A549 (cell line): ENCODE measurements at regions not wholly inside any gene's neighbourhood (a gene's known extent, or its start where the extent isn't known, plus 50 kb on each side); places are given as distances from the start of the nearest gene placed in this dataset.

Source experiments
- ATAC-seq, 2 experiments: fragments of 200-7000 bp in 1 of 2; fragments of >200 bp in 1 of 2; cut with Nextera tagmentation in 1 of 2; cut with Tn5 transposase in 1 of 2; 3 replicates each; pipeline versions ENCODE4 v1.8.0 to v1.9.1; 2018 to 2020; ENCODE audit warnings: mild to moderate bottlenecking in 1 of 2, moderate library complexity in 1 of 2
- CTCF ChIA-PET: fragments of 300-600 bp; sonication (Branson Sonifier 250); formaldehyde crosslinking; extraction: SDS; loops from one replicate; lab custom pipeline; 2021; ENCODE audit warnings: antibody characterized with exemption, inconsistent platforms; lab: Yijun Ruan, JAX
- POLR2A ChIA-PET: fragments of 350-600 bp; formaldehyde crosslinking; extraction: SDS; loops from one replicate; lab custom pipeline; 2021; ENCODE audit warnings: antibody characterized with exemption, inconsistent platforms; lab: Yijun Ruan, JAX
- DNase-seq, 2 experiments: peaks; one replicate each; pipeline versions ENCODE4 v3.0.0 to v3.0.0-alpha.2; 2011 to 2016; ENCODE audit warnings: low read depth in 1 of 2, low spot score in 1 of 2
- FAIRE-seq: peaks from 2 replicates; lab custom pipeline; 2011; peaks lifted over from hg19 to GRCh38; lab: Jason Lieb, UNC
- H3K27ac ChIP-seq, 2 experiments: fragments of >200 bp; sonication (Bioruptor Twin); formaldehyde crosslinking; 3 replicates each; pipeline ENCODE4 v1.5.1; 2016 to 2017
- H3K4me1 ChIP-seq: fragments of >200 bp; sonication (Bioruptor Twin); formaldehyde crosslinking; 3 replicates; pipeline ENCODE4 v1.6.1; 2016
- H3K4me2 ChIP-seq: fragments of >200 bp; sonication (Bioruptor Twin); formaldehyde crosslinking; 3 replicates; pipeline ENCODE4 v1.6.1; 2016
- H3K4me3 ChIP-seq: fragments of >200 bp; sonication (Bioruptor Twin); formaldehyde crosslinking; 3 replicates; pipeline ENCODE4 v1.5.1; 2016
- H3K9me3 ChIP-seq: fragments of >200 bp; sonication (Bioruptor Twin); formaldehyde crosslinking; 3 replicates; pipeline ENCODE4 v1.6.1; 2016
- CEBPB ChIP-seq, 2 experiments: fragments of >200 bp in 1 of 2; sonication (Bioruptor Twin) in 1 of 2; formaldehyde crosslinking in 1 of 2; IDR thresholded peaks; 2 replicates each; pipeline ENCODE4 v1.6.1; 2012 to 2016
- EHMT2 ChIP-seq: fragments of 200-600 bp; sonication (generic); IDR thresholded peaks from 2 replicates; pipeline ENCODE4 v1.6.1; 2016; ENCODE audit warnings: antibody characterized with exemption, low read depth, mild to moderate bottlenecking, moderate library complexity
- FOSB ChIP-seq: fragments of 250-450 bp; sonication (Bioruptor Pico); IDR thresholded peaks from 2 replicates; pipeline ENCODE4 v1.5.0; 2020; ENCODE audit warnings: mild to moderate bottlenecking, moderate library complexity
- FOXS1 ChIP-seq: fragments of 250-450 bp; sonication (Bioruptor Pico); IDR thresholded peaks from 2 replicates; pipeline ENCODE4 v1.5.0; 2020; ENCODE audit warnings: mild to moderate bottlenecking, moderate library complexity
- GATA3 ChIP-seq: IDR thresholded peaks from 2 replicates; pipeline ENCODE4 v1.6.1; 2012; ENCODE audit warnings: borderline replicate concordance
- HDAC2 ChIP-seq: fragments of 200-600 bp; sonication (generic); IDR thresholded peaks from 2 replicates; pipeline ENCODE4 v1.6.1; 2016
- HOXB5 ChIP-seq: fragments of 250-450 bp; sonication (Bioruptor Pico); IDR thresholded peaks from 2 replicates; pipeline ENCODE4 v1.5.0; 2020; ENCODE audit warnings: mild to moderate bottlenecking, moderate library complexity
- JUN ChIP-seq, 2 experiments: fragments of >200 bp; sonication (Bioruptor Twin); formaldehyde crosslinking; IDR thresholded peaks; 2 replicates in 1 of 2; 3 replicates in 1 of 2; pipeline ENCODE4 v1.6.1; 2016 to 2017
- KDM1A ChIP-seq: fragments of 200-600 bp; sonication (generic); IDR thresholded peaks from 2 replicates; pipeline ENCODE4 v1.6.1; 2016; ENCODE audit warnings: low read depth, mild to moderate bottlenecking
- MAFK ChIP-seq: fragments of 450-650 bp; IDR thresholded peaks from 2 replicates; pipeline ENCODE4 v1.6.1; 2014; ENCODE audit not compliant: partially characterized antibody
- MAZ ChIP-seq: fragments of 150-350 bp; IDR thresholded peaks from 2 replicates; pipeline ENCODE4 v1.6.1; 2014; ENCODE audit warnings: antibody characterized with exemption, low read depth, low read length, borderline replicate concordance
- NPAS2 ChIP-seq: fragments of 250-450 bp; sonication (Bioruptor Pico); IDR thresholded peaks from 2 replicates; pipeline ENCODE4 v1.8.0; 2022; ENCODE audit warnings: mild to moderate bottlenecking, moderate library complexity, borderline replicate concordance
- NR3C1 ChIP-seq: fragments of >200 bp; sonication (Bioruptor Twin); formaldehyde crosslinking; IDR thresholded peaks from 3 replicates; pipeline ENCODE4 v1.6.1; 2017
- PBX3 ChIP-seq: IDR thresholded peaks from 2 replicates; pipeline ENCODE4 v1.6.1; 2012
- PHF8 ChIP-seq: fragments of 200-600 bp; sonication (generic); IDR thresholded peaks from 2 replicates; pipeline ENCODE4 v1.6.1; 2016; ENCODE audit warnings: low read depth, mild to moderate bottlenecking, antibody characterized with exemption, moderate library complexity, borderline replicate concordance
- RCOR1 ChIP-seq: fragments of 150-350 bp; IDR thresholded peaks from 2 replicates; pipeline ENCODE4 v1.6.1; 2014; ENCODE audit warnings: antibody characterized with exemption, low read length, low read depth
- RFX5 ChIP-seq: fragments of 450-650 bp; IDR thresholded peaks from 2 replicates; pipeline ENCODE4 v1.7.1; 2014; ENCODE audit warnings: antibody characterized with exemption, mild to moderate bottlenecking, moderate library complexity
- SREBF2 ChIP-seq: fragments of 450-650 bp; IDR thresholded peaks from 2 replicates; pipeline ENCODE4 v1.6.1; 2014; ENCODE audit warnings: mild to moderate bottlenecking, moderate library complexity
- TFCP2L1 ChIP-seq: fragments of 250-450 bp; sonication (Bioruptor Pico); IDR thresholded peaks from 2 replicates; pipeline ENCODE4 v1.5.0; 2021; ENCODE audit warnings: mild to moderate bottlenecking
- TP53 ChIP-seq: fragments of 250-450 bp; sonication (Bioruptor Pico); IDR thresholded peaks from 2 replicates; pipeline ENCODE4 v1.5.0; 2021; ENCODE audit warnings: mild to moderate bottlenecking, moderate library complexity
- ZC3H11A ChIP-seq: fragments of 450-650 bp; IDR thresholded peaks from 2 replicates; pipeline ENCODE4 v1.6.1; 2014; ENCODE audit warnings: antibody characterized with exemption, mild to moderate bottlenecking
- ZFP36 ChIP-seq: fragments of 450-650 bp; IDR thresholded peaks from 2 replicates; pipeline ENCODE4 v1.6.1; 2014; ENCODE audit warnings: borderline replicate concordance; ENCODE audit not compliant: partially characterized antibody
- ZSCAN20 ChIP-seq: fragments of 250-450 bp; sonication (Bioruptor Pico); IDR thresholded peaks from 2 replicates; pipeline ENCODE4 v1.8.0; 2022; ENCODE audit warnings: mild to moderate bottlenecking, moderate library complexity
- WGBS: methylation state at CpG from one replicate; pipeline ENCODE4 v1.1.6; 2017; ENCODE audit errors: missing lambda C conversion rate; 5-methylcytosine and 5-hydroxymethylcytosine counted together
- TF ChIP-seq, protein P1 (sequence below): fragments of >200 bp; sonication (Bioruptor Twin); formaldehyde crosslinking; IDR thresholded peaks from 3 replicates; pipeline ENCODE4 v1.6.1; 2016
- TF ChIP-seq, protein P2 (sequence below): fragments of >200 bp; sonication (Bioruptor Twin); formaldehyde crosslinking; IDR thresholded peaks from 3 replicates; pipeline ENCODE4 v1.5.1; 2016

GRCh38 chr11:107182978-107183377 lies 164.7 kb upstream of the GUCY1A2 start:
- H3K27ac ChIP-seq = no peak overlapping the region
- DNase-seq (no peak), ATAC-seq (no peak), FAIRE-seq (no peak)
- no peaks in the 10 kb centered on the region for H3K9me3 ChIP-seq
- ChIA-PET POLR2A (no interaction called here), CTCF (no interaction called here)
- no peak overlapping the region for H3K4me3 ChIP-seq
- no peak for TF ChIP-seq FOXS1 (CRISPR knock-in tag)
- TF ChIP-seq GATA3 = no peak
- no peak for TF ChIP-seq ZSCAN20 (CRISPR knock-in tag)
- H3K4me2 ChIP-seq = no peak overlapping the region
- no peaks in the 10 kb centered on the region for H3K4me1 ChIP-seq

GRCh38 chr11:107180236-107180635 lies 162.0 kb upstream of the GUCY1A2 start:
- Histone ChIP-seq H3K4me2 (no peak overlapping the region), H3K27ac (no peak overlapping the region)
- WGBS = 5% methylated on average over 1 of the region's 1 CpG
- FAIRE-seq = no peak
- POLR2A ChIA-PET = no interaction called here
- no peak for DNase-seq
- ATAC-seq = no peak
- TF ChIP-seq FOSB (CRISPR knock-in tag) = no peak
- TF ChIP-seq, all 56 proteins: peak for 0
- CTCF ChIA-PET = interaction anchor here (0.6 kb wide), 1 partner anchor 30 kb away, joined by 3 read pairs; no protein-coding TSS in a partner anchor
- Histone ChIP-seq H3K4me1 (no peaks in the 10 kb centered on the region), H3K9me3 (no peaks in the 10 kb centered on the region), H3K4me3 (no peak overlapping the region)

GRCh38 chr11:107179829-107180228 lies 161.6 kb upstream of the GUCY1A2 start:
- no peak for TF ChIP-seq NPAS2 (CRISPR knock-in tag)
- no peak for TF ChIP-seq KDM1A
- TF ChIP-seq ZC3H11A = no peak
- no peak for TF ChIP-seq MAZ
- TF ChIP-seq, protein P1, sequence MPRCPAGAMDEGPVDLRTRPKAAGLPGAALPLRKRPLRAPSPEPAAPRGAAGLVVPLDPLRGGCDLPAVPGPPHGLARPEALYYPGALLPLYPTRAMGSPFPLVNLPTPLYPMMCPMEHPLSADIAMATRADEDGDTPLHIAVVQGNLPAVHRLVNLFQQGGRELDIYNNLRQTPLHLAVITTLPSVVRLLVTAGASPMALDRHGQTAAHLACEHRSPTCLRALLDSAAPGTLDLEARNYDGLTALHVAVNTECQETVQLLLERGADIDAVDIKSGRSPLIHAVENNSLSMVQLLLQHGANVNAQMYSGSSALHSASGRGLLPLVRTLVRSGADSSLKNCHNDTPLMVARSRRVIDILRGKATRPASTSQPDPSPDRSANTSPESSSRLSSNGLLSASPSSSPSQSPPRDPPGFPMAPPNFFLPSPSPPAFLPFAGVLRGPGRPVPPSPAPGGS = no peak
- DNase-seq = no peak
- H3K4me1 ChIP-seq = no peaks in the 10 kb centered on the region
- FAIRE-seq = no peak
- no peak for ATAC-seq
- WGBS = 13% methylated on average over 1 of the region's 1 CpG
- no peaks in the 10 kb centered on the region for H3K9me3 ChIP-seq
- no peak overlapping the region for H3K4me2 ChIP-seq
- H3K27ac ChIP-seq = no peak overlapping the region
- POLR2A ChIA-PET = no interaction called here
- H3K4me3 ChIP-seq = no peak overlapping the region
- CTCF ChIA-PET = no interaction called here

DNA sequence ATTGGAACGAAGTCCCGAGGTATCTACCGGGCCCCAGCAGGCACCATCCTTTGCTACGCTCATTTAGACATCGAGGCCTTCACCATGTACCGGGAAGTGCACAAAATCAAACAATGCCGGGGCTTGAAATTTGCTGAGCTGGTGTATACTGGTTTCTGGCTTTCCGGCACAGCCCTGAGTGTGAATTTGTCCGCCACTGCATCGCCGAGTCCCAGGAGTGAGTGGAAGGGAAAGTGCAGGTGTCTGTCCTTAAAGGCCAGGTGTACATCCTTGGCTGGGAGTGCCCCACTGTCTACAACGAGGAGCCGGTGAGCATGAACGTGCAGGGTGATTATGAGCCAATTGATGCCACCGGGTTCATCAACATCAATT lies 158.8 kb upstream of the GUCY1A2 start:
- TF ChIP-seq PHF8 (no peak), EHMT2 (no peak), HOXB5 (no peak), RCOR1 (no peak), HDAC2 (no peak), TFCP2L1 (CRISPR knock-in tag) (no peak), JUN (IDR thresholded peaks at IDR 0.05) (no peak)
- no peaks in the 10 kb centered on the region for H3K9me3 ChIP-seq
- WGBS = 60% methylated on average over 14 of the region's 15 CpGs
- POLR2A ChIA-PET = no interaction called here
- H3K4me3 ChIP-seq = no peak overlapping the region
- ATAC-seq = no peak
- CTCF ChIA-PET = no interaction called here
- no peaks in the 10 kb centered on the region for H3K4me1 ChIP-seq
- FAIRE-seq = no peak
- no peak overlapping the region for H3K27ac ChIP-seq
- H3K4me2 ChIP-seq = no peak overlapping the region
- DNase-seq = no peak

DNA sequence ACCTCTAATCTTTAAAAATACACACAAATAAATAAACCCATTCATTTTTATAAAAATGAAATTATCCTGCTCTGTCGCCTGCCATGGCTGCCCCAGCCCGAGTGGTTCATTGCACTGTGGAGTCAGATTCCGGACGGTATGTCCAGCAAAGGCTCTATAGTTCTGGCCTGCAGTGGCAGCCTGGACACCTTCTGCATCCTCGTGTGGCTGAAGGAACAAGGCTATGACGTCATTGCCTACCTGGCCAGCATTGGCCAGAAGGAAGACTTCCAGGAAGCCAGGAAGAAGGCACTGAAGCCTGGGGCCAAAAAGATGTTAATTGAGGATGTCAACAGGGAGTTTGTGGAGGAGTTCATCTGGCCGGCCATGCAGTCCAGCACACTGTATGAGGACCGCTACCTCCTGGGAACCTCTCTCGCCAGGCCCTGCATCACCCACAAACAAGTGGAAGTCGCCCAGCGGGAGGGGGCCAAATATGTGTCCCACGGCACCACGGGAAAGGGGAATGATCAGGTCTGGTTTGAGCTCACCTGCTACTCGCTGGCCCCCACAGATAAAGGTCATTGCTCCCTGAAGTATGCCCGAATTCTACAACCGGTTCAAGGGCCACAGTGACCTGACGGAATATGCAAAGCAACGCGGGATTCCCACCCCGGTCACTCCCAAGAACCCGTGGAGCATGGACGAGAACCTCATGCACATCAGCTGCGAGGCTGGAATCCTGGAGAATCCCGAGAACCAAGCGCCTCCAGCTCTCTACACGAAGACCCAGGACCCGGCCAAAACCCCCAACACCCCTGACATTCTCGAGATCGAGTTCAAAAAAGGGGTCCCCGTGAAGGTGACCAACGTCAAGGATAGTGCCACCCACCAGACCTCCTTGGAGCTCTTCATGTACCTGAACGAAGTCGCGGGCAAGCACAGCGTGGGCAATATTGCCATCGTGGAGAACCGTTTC lies 158.2 kb upstream of the GUCY1A2 start:
- ChIA-PET POLR2A (no interaction called here), CTCF (no interaction called here)
- H3K27ac ChIP-seq = no peak overlapping the region
- WGBS = 62% methylated on average over 32 of the region's 37 CpGs
- no peak for ATAC-seq
- H3K4me1 ChIP-seq = no peaks in the 10 kb centered on the region
- FAIRE-seq = no peak
- no peak overlapping the region for H3K4me3 ChIP-seq
- DNase-seq = no peak
- no peaks in the 10 kb centered on the region for H3K9me3 ChIP-seq
- no peak overlapping the region for H3K4me2 ChIP-seq
- TF ChIP-seq RFX5 = no peak
- no peak for TF ChIP-seq PBX3
- TF ChIP-seq, protein P2, sequence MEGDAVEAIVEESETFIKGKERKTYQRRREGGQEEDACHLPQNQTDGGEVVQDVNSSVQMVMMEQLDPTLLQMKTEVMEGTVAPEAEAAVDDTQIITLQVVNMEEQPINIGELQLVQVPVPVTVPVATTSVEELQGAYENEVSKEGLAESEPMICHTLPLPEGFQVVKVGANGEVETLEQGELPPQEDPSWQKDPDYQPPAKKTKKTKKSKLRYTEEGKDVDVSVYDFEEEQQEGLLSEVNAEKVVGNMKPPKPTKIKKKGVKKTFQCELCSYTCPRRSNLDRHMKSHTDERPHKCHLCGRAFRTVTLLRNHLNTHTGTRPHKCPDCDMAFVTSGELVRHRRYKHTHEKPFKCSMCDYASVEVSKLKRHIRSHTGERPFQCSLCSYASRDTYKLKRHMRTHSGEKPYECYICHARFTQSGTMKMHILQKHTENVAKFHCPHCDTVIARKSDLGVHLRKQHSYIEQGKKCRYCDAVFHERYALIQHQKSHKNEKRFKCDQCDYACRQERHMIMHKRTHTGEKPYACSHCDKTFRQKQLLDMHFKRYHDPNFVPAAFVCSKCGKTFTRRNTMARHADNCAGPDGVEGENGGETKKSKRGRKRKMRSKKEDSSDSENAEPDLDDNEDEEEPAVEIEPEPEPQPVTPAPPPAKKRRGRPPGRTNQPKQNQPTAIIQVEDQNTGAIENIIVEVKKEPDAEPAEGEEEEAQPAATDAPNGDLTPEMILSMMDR = no peak
- TF ChIP-seq TP53 (CRISPR knock-in tag) = no peak
- no peak for TF ChIP-seq NPAS2 (CRISPR knock-in tag)
- TF ChIP-seq MAZ = no peak
- TF ChIP-seq NR3C1 = no peak
- no peak for TF ChIP-seq CEBPB (IDR thresholded peaks at IDR 0.05)
- TF ChIP-seq MAFK = no peak
- TF ChIP-seq SREBF2 = no peak
- no peak for TF ChIP-seq ZFP36
